MM.1S (cell line): ENCODE measurements at regions not wholly inside any gene's neighbourhood (a gene's known extent, or its start where the extent isn't known, plus 50 kb on each side); places are given as distances from the start of the nearest gene placed in this dataset.

Experiments
- DNase-seq: peaks from one replicate; pipeline ENCODE4 v3.0.0-alpha.2; 2015
- H2AFZ ChIP-seq: fragments of 300-600 bp; sonication (generic); 2 replicates; pipeline ENCODE4 v1.6.0; 2016; ENCODE audit warnings: antibody characterized with exemption, low read length
- H3F3A ChIP-seq: fragments of 300-600 bp; sonication (generic); 2 replicates; pipeline ENCODE4 v1.6.1; 2016; ENCODE audit warnings: mild to moderate bottlenecking, antibody characterized with exemption, low read length, moderate library complexity, mixed read lengths; ENCODE audit not compliant: insufficient read depth
- H3K27ac ChIP-seq: fragments of 300-600 bp; sonication (generic); 2 replicates; pipeline ENCODE4 v1.5.1; 2016; ENCODE audit warnings: mild to moderate bottlenecking, low read length
- H3K27me3 ChIP-seq: fragments of 300-600 bp; sonication (generic); replicated peaks from 2 replicates; pipeline ENCODE4 v1.6.0; 2016; ENCODE audit warnings: low read length; ENCODE audit not compliant: insufficient read depth
- H3K36me3 ChIP-seq: fragments of 300-600 bp; sonication (generic); replicated peaks from 2 replicates; pipeline ENCODE4 v1.6.1; 2016; ENCODE audit warnings: mild to moderate bottlenecking, low read length, mixed read lengths; ENCODE audit not compliant: insufficient read depth
- H3K4me1 ChIP-seq: fragments of 300-600 bp; sonication (generic); 2 replicates; pipeline ENCODE4 v1.6.1; 2016; ENCODE audit warnings: low read length, mixed read lengths
- H3K4me2 ChIP-seq: fragments of 300-600 bp; sonication (generic); 2 replicates; pipeline ENCODE4 v1.6.0; 2016; ENCODE audit warnings: low read depth, low read length
- H3K4me3 ChIP-seq: fragments of 300-600 bp; sonication (generic); 2 replicates; pipeline ENCODE4 v1.5.1; 2016; ENCODE audit warnings: low read length, mixed read lengths
- H3K79me2 ChIP-seq: fragments of 300-600 bp; sonication (generic); 2 replicates; pipeline ENCODE4 v1.6.1; 2016; ENCODE audit warnings: mixed run types, low read length, mixed read lengths
- H3K9ac ChIP-seq: fragments of 300-600 bp; sonication (generic); 2 replicates; pipeline ENCODE4 v1.6.1; 2016; ENCODE audit warnings: low read length, mixed read lengths
- H3K9me2 ChIP-seq: fragments of 300-600 bp; sonication (generic); replicated peaks from 2 replicates; pipeline ENCODE4 v1.6.1; 2016; ENCODE audit warnings: mild to moderate bottlenecking, low read length, mixed read lengths; ENCODE audit not compliant: insufficient read depth
- H3K9me3 ChIP-seq: fragments of 300-600 bp; sonication (generic); replicated peaks from 2 replicates; pipeline ENCODE4 v1.6.1; 2016; ENCODE audit warnings: mild to moderate bottlenecking, low read length, mixed read lengths; ENCODE audit not compliant: insufficient read depth
- H4K20me1 ChIP-seq: fragments of 300-600 bp; sonication (generic); 2 replicates; pipeline ENCODE4 v1.6.1; 2016; ENCODE audit warnings: mild to moderate bottlenecking, low read length, moderate library complexity, mixed read lengths; ENCODE audit not compliant: insufficient read depth
- EZH2 ChIP-seq: fragments of 300-600 bp; sonication (generic); optimal IDR thresholded peaks from 2 replicates; pipeline ENCODE3; 2017; ENCODE audit warnings: low read depth, mild to moderate bottlenecking, antibody characterized with exemption, low read length, mixed read lengths
- EZH2phosphoT487 ChIP-seq: fragments of 300-600 bp; sonication (generic); IDR thresholded peaks from 2 replicates; pipeline ENCODE4 v1.6.1; 2018; ENCODE audit warnings: antibody characterized with exemption, low read length
- TF ChIP-seq, protein P1 (sequence below): fragments of 300-600 bp; sonication (generic); IDR thresholded peaks from 2 replicates; pipeline ENCODE4 v1.5.1; 2016; ENCODE audit warnings: antibody characterized with exemption, low read length, mixed read lengths

- no peaks in the 10 kb centered on the region for H3K36me3 ChIP-seq
- H3K27ac ChIP-seq: no peak overlapping the region
- H3K4me3 ChIP-seq: no peak overlapping the region
- H3K27me3 ChIP-seq: no peaks in the 10 kb centered on the region
- H3K79me2 ChIP-seq: no peaks in the 10 kb centered on the region
- no peaks in the 10 kb centered on the region for H3K4me1 ChIP-seq
- no peaks in the 10 kb centered on the region for H3F3A ChIP-seq
- TF ChIP-seq EZH2phosphoT487: no peak
- no peak for TF ChIP-seq EZH2
- TF ChIP-seq, protein P1, sequence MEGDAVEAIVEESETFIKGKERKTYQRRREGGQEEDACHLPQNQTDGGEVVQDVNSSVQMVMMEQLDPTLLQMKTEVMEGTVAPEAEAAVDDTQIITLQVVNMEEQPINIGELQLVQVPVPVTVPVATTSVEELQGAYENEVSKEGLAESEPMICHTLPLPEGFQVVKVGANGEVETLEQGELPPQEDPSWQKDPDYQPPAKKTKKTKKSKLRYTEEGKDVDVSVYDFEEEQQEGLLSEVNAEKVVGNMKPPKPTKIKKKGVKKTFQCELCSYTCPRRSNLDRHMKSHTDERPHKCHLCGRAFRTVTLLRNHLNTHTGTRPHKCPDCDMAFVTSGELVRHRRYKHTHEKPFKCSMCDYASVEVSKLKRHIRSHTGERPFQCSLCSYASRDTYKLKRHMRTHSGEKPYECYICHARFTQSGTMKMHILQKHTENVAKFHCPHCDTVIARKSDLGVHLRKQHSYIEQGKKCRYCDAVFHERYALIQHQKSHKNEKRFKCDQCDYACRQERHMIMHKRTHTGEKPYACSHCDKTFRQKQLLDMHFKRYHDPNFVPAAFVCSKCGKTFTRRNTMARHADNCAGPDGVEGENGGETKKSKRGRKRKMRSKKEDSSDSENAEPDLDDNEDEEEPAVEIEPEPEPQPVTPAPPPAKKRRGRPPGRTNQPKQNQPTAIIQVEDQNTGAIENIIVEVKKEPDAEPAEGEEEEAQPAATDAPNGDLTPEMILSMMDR: no peak
- H3K4me2 ChIP-seq: no peak overlapping the region
- no peaks in the 10 kb centered on the region for H4K20me1 ChIP-seq
- H3K9me3 ChIP-seq: no peaks in the 10 kb centered on the region
- no peak overlapping the region for H2AFZ ChIP-seq
- no peak for DNase-seq
- H3K9me2 ChIP-seq: no peaks in the 10 kb centered on the region
- no peak overlapping the region for H3K9ac ChIP-seq
These were observed 140.1 kb downstream of the COX7C start for GRCh38 chr5:86757824-86758223.

GRCh38 chr5:86760661-86761060, 142.9 kb downstream of the COX7C start:
- no peaks in the 10 kb centered on the region for H3K27me3 ChIP-seq
- H4K20me1 ChIP-seq: no peaks in the 10 kb centered on the region
- H3K9me2 ChIP-seq: no peaks in the 10 kb centered on the region
- no peak for TF ChIP-seq EZH2
- no peak for TF ChIP-seq EZH2phosphoT487
- TF ChIP-seq, protein P1: no peak
- no peaks in the 10 kb centered on the region for H3K4me1 ChIP-seq
- no peak overlapping the region for H3K4me2 ChIP-seq
- H3F3A ChIP-seq: no peaks in the 10 kb centered on the region
- no peaks in the 10 kb centered on the region for H3K79me2 ChIP-seq
- no peak overlapping the region for H3K9ac ChIP-seq
- H3K27ac ChIP-seq: no peak overlapping the region
- H2AFZ ChIP-seq: no peak overlapping the region
- H3K4me3 ChIP-seq: no peak overlapping the region
- H3K36me3 ChIP-seq: no peaks in the 10 kb centered on the region
- H3K9me3 ChIP-seq: no peaks in the 10 kb centered on the region
- DNase-seq: no peak

DNA sequence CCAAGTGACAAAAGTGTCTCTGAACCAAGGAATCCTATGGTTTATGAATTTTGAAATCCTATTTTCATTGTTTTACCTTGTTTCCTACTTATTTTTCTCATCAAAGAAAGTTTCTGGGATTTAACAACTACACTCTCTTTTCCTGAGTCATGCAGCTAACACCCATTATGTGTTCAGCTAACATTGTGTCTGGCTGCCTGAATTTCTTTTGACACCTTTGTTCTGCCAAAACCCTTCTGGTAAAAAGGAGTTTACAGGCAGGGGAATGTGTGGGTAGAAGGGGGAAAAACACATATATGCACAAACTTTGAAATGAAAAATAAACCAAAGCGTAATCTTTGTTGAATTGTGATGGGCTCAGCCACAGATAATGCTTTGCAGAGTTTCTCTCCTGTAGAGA, 146.2 kb downstream of the COX7C start:
- Histone ChIP-seq H2AFZ (no peak overlapping the region), H3K9ac (no peak overlapping the region)

More for the DNA sequence above, 146.2 kb downstream of the COX7C start:
- no peaks in the 10 kb centered on the region for H3K4me1 ChIP-seq
- H3K9me3 ChIP-seq: no peaks in the 10 kb centered on the region
- no peaks in the 10 kb centered on the region for H3K36me3 ChIP-seq
- H4K20me1 ChIP-seq: no peaks in the 10 kb centered on the region
- TF ChIP-seq EZH2: no peak
- no peak for TF ChIP-seq EZH2phosphoT487
- TF ChIP-seq, protein P1: no peak
- H3K9me2 ChIP-seq: no peaks in the 10 kb centered on the region
- no peak overlapping the region for H3K4me3 ChIP-seq
- no peaks in the 10 kb centered on the region for H3K79me2 ChIP-seq
- H3F3A ChIP-seq: no peaks in the 10 kb centered on the region
- DNase-seq: no peak
- no peak overlapping the region for H3K4me2 ChIP-seq
- H3K27me3 ChIP-seq: no peaks in the 10 kb centered on the region
- H3K27ac ChIP-seq: no peak overlapping the region
